Suprapubic skin (tissue), 4 donors: ENCODE measurements at regions not wholly inside any gene's neighbourhood (a gene's known extent, or its start where the extent isn't known, plus 50 kb on each side); places are given as distances from the start of the nearest gene placed in this dataset.

Experiments used
- EP300 ChIP-seq: sonication (generic); formaldehyde crosslinking; IDR thresholded peaks from one replicate; pipeline ENCODE4 v1.6.1; 2017; ENCODE audit warnings: antibody characterized with exemption
- POLR2A ChIP-seq, 2 donors: fragments of 450-650 bp; IDR thresholded peaks; one replicate each; pipeline ENCODE4 v1.6.1; 2017; ENCODE audit warnings: antibody characterized with exemption in 2 of 2, mild to moderate bottlenecking in 2 of 2, moderate library complexity in 2 of 2
- POLR2AphosphoS5 ChIP-seq, 3 donors: sonication (generic); formaldehyde crosslinking; IDR thresholded peaks; one replicate each; pipeline ENCODE4 v1.6.1; 2017; ENCODE audit warnings: antibody characterized with exemption in 3 of 3

- TF ChIP-seq EP300 = no peak
- no peak for TF ChIP-seq POLR2A (IDR thresholded peaks at IDR 0.05)
- TF ChIP-seq POLR2AphosphoS5 (IDR thresholded peaks at IDR 0.05) = no peak
Observed at GRCh38 chr6:80903711-80904110, 797.2 kb downstream of the BCKDHB start.
